ENCODE measurements at regions not wholly inside any gene's neighbourhood (a gene's known extent, or its start where the extent isn't known, plus 50 kb on each side); places are given as distances from the start of the nearest gene placed in this dataset.
"Not testable (repeated sequence)": the region's sequence is repeated elsewhere in the genome, so short reads cannot be mapped to it uniquely, and the experiment has no call there.

GRCh38 chr5:166119506-166119905 is 2171.9 kb upstream of the WWC1 start:
- Histone ChIP-seq H3K36me3 (ENCODE audit: control insufficient read depth, insufficient read depth, low read length) (no peaks in the 10 kb centered on the region), H3K4me1 (ENCODE audit: control insufficient read depth, insufficient read depth, low read length) (no peaks in the 10 kb centered on the region), H3K9me3 (ENCODE audit: control insufficient read depth, insufficient read depth, low read length) (no peaks in the 10 kb centered on the region), H3K4me3 (ENCODE audit: low read length) (no peak overlapping the region), H3K27ac (ENCODE audit: low read length) (no peak overlapping the region), H3K27me3 (ENCODE audit: control insufficient read depth, insufficient read depth, low read length) (no peaks in the 10 kb centered on the region)
- WGBS (ENCODE audit: insufficient coverage, insufficient read length) = 100% methylated on average over 1 of the region's 2 CpGs
- DNase-seq (ENCODE audit: low read depth, low spot score) = no peak

GRCh38 chr5:166123717-166124116 is 2167.7 kb upstream of the WWC1 start:
- WGBS (ENCODE audit: insufficient coverage, insufficient read length) = no CpG with 5 or more reads among the region's 4 CpGs
- no peaks in the 10 kb centered on the region for H3K4me1 ChIP-seq (ENCODE audit: control insufficient read depth, insufficient read depth, low read length)
- no peak for DNase-seq (ENCODE audit: low read depth, low spot score)
- no peak overlapping the region for H3K27ac ChIP-seq (ENCODE audit: low read length)
- no peak overlapping the region for H3K4me3 ChIP-seq (ENCODE audit: low read length)
- H3K27me3 ChIP-seq (ENCODE audit: control insufficient read depth, insufficient read depth, low read length) = no peaks in the 10 kb centered on the region
- H3K36me3 ChIP-seq (ENCODE audit: control insufficient read depth, insufficient read depth, low read length) = no peaks in the 10 kb centered on the region
- H3K9me3 ChIP-seq (ENCODE audit: control insufficient read depth, insufficient read depth, low read length) = no peaks in the 10 kb centered on the region

- WGBS (ENCODE audit: insufficient coverage, insufficient read length) = no CpG with 5 or more reads among the region's 10 CpGs
These were observed 2163.5 kb upstream of the WWC1 start for GRCh38 chr5:166127766-166128570.

DNA sequence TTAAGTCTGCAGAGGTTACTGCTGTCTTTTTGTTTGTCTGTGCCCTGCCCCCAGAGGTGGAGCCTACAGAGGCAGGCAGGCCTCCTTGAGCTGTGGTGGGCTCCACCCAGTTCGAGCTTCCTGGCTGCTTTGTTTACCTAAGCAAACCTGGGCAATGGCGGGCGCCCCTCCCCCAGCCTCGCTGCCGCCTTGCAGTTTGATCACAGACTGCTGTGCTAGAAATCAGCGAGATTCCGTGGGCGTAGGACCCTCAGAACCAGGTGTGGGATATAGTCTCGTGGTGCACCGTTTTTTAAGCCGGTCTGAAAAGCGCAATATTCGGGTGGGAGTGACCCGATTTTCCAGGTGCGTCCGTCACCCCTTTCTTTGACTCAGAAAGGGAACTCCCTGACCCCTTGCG is 2146.3 kb upstream of the WWC1 start:
- not testable (repeated sequence) for H3K4me3 ChIP-seq (ENCODE audit: low read length); H3K4me1 ChIP-seq (ENCODE audit: control insufficient read depth, insufficient read depth, low read length); DNase-seq (ENCODE audit: low read depth, low spot score); H3K27ac ChIP-seq (ENCODE audit: low read length); H3K27me3 ChIP-seq (ENCODE audit: control insufficient read depth, insufficient read depth, low read length); H3K36me3 ChIP-seq (ENCODE audit: control insufficient read depth, insufficient read depth, low read length); H3K9me3 ChIP-seq (ENCODE audit: control insufficient read depth, insufficient read depth, low read length)
- WGBS (ENCODE audit: insufficient coverage, insufficient read length) = no CpG with 5 or more reads among the region's 17 CpGs

More at GRCh38 chr5:166127766-166128570, 2163.5 kb upstream of the WWC1 start:
- H3K36me3 ChIP-seq (ENCODE audit: control insufficient read depth, insufficient read depth, low read length) = no peaks in the 10 kb centered on the region
- no peak overlapping the region for H3K27ac ChIP-seq (ENCODE audit: low read length)
- no peak overlapping the region for H3K4me3 ChIP-seq (ENCODE audit: low read length)
- no peaks in the 10 kb centered on the region for H3K9me3 ChIP-seq (ENCODE audit: control insufficient read depth, insufficient read depth, low read length)
- no peaks in the 10 kb centered on the region for H3K4me1 ChIP-seq (ENCODE audit: control insufficient read depth, insufficient read depth, low read length)
- H3K27me3 ChIP-seq (ENCODE audit: control insufficient read depth, insufficient read depth, low read length) = no peaks in the 10 kb centered on the region
- DNase-seq (ENCODE audit: low read depth, low spot score) = no peak

DNA sequence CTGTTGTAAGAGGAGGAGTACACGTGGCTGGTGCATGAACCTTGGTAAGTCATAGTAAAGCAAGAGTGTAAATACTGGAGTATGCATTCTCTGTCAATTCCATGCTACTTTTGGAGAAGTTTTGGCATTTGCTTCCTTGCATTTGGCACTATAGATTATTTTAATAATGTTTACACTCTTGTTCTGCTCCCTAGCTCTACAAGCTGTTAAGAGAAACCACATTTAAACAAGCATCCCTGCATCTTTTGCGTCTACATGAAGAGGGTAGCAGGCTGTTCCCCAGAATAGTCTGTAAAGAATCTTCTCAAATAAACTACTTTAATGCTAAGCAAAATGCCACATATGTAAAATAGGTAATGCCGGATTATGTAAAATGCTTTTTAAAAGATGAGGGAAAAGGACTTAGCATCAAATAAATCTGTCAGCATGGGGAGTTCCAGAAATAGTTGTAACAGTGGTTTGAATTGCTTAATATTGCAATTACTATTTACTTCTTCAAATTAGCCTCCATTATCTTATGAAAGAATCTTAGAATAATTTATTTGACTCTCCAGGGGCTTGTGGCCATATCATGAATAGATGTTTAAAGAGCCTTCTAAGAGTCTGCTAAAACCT is 2127.3 kb upstream of the WWC1 start:
- Histone ChIP-seq H3K27me3 (ENCODE audit: control insufficient read depth, insufficient read depth, low read length) (no peaks in the 10 kb centered on the region), H3K4me1 (ENCODE audit: control insufficient read depth, insufficient read depth, low read length) (0 out of 2 replicates have a peak, but pooled peaks cover 1% of the 10 kb centered on the region), H3K4me3 (ENCODE audit: low read length) (no peak overlapping the region), H3K27ac (ENCODE audit: low read length) (no peak overlapping the region), H3K36me3 (ENCODE audit: control insufficient read depth, insufficient read depth, low read length) (no peaks in the 10 kb centered on the region), H3K9me3 (ENCODE audit: control insufficient read depth, insufficient read depth, low read length) (no peaks in the 10 kb centered on the region)
- no CpG with 5 or more reads among the region's 3 CpGs for WGBS (ENCODE audit: insufficient coverage, insufficient read length)
- no peak for DNase-seq (ENCODE audit: low read depth, low spot score)

- H3K27ac ChIP-seq (ENCODE audit: low read length) = no peak overlapping the region
- H3K27me3 ChIP-seq (ENCODE audit: control insufficient read depth, insufficient read depth, low read length) = no peaks in the 10 kb centered on the region
- H3K4me3 ChIP-seq (ENCODE audit: low read length) = no peak overlapping the region
- H3K36me3 ChIP-seq (ENCODE audit: control insufficient read depth, insufficient read depth, low read length) = no peaks in the 10 kb centered on the region
- 0 out of 2 replicates have a peak, but pooled peaks cover 1% of the 10 kb centered on the region for H3K4me1 ChIP-seq (ENCODE audit: control insufficient read depth, insufficient read depth, low read length)
- DNase-seq (ENCODE audit: low read depth, low spot score) = peak; percentile 31
- no CpG with 5 or more reads among the region's 4 CpGs for WGBS (ENCODE audit: insufficient coverage, insufficient read length)
- no peaks in the 10 kb centered on the region for H3K9me3 ChIP-seq (ENCODE audit: control insufficient read depth, insufficient read depth, low read length)
These were observed 2125.8 kb upstream of the WWC1 start for GRCh38 chr5:166165596-166165995.

DNA sequence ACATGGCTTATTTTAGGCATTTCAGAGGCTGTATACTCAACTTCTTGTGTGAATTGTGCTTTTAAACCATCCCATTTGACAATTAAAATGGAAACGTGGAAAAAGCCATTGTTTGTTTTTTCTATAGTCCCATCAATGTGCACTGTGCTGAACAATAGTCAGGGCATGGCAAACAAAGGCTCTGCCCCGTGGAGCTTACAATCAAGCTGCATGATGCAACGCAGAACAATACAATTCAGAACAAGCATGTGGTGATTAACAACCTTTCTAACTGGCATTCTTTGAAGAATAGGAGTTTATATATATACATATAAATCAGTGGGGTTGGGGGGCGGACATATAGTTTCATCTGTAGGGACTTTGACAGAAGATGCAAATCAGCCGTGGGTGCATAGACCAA is 2125.4 kb upstream of the WWC1 start:
- no peak for DNase-seq (ENCODE audit: low read depth, low spot score)
- no CpG with 5 or more reads among the region's 5 CpGs for WGBS (ENCODE audit: insufficient coverage, insufficient read length)

DNA sequence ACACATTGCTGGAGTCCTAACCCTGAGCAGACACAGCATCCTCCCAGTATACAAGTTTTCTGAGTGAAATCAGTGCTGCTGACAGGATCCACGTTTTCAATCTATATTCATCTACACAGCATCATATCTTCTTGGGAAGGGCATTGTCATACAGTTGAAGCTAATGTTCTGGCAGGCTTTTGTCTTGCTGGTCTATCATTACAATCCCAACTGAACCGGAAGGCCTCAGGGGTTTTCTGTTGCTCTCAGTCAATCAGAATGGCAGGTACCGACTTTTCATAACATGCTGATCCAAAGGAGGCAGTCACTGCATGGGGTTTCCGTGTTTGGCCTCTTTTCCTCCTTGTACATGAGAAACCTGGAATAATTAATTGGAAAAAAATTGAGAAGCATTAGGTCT is 2118.8 kb upstream of the WWC1 start:
- no peaks in the 10 kb centered on the region for H3K4me1 ChIP-seq (ENCODE audit: control insufficient read depth, insufficient read depth, low read length)
- no peaks in the 10 kb centered on the region for H3K9me3 ChIP-seq (ENCODE audit: control insufficient read depth, insufficient read depth, low read length)
- no CpG with 5 or more reads among the region's 4 CpGs for WGBS (ENCODE audit: insufficient coverage, insufficient read length)
- no peak overlapping the region for H3K4me3 ChIP-seq (ENCODE audit: low read length)
- no peaks in the 10 kb centered on the region for H3K36me3 ChIP-seq (ENCODE audit: control insufficient read depth, insufficient read depth, low read length)
- DNase-seq (ENCODE audit: low read depth, low spot score) = no peak
- no peak overlapping the region for H3K27ac ChIP-seq (ENCODE audit: low read length)
- H3K27me3 ChIP-seq (ENCODE audit: control insufficient read depth, insufficient read depth, low read length) = no peaks in the 10 kb centered on the region

More for the DNA sequence above, 2125.4 kb upstream of the WWC1 start:
- H3K27ac ChIP-seq (ENCODE audit: low read length) = no peak overlapping the region
- no peaks in the 10 kb centered on the region for H3K9me3 ChIP-seq (ENCODE audit: control insufficient read depth, insufficient read depth, low read length)
- no peaks in the 10 kb centered on the region for H3K27me3 ChIP-seq (ENCODE audit: control insufficient read depth, insufficient read depth, low read length)
- H3K4me1 ChIP-seq (ENCODE audit: control insufficient read depth, insufficient read depth, low read length) = 0 out of 2 replicates have a peak, but pooled peaks cover 1% of the 10 kb centered on the region
- H3K36me3 ChIP-seq (ENCODE audit: control insufficient read depth, insufficient read depth, low read length) = no peaks in the 10 kb centered on the region
- no peak overlapping the region for H3K4me3 ChIP-seq (ENCODE audit: low read length)

DNA sequence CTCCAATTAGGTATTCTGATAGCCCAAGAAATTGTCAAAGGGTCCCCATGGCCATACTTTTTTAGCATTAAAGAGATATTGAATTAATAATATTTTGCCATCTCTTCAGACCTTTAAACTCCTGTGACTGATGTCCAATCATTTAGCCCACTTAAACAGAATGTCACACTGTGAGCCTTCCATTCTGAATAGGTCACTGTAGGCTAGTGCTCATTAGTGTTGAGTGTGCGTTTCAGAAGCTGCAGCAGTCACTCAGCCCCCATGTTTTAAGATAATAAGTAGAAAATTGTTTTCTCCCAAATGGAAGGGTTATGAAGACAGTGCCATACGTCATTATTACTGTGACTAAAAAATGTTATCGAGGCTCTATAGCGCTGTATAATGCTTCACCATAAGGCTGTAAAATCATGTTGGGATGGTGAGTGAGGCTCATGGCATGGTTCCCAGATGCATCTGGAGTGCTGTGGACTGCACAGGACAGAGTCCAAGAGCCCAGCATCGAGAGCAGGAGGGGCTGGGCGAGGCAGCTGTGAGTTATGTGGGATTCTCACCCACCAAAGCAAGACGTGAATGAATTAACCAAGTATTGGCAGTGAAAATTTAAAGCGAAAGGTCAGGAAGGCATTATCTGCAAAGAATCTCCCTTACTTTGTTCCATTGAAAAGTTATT is 2112.9 kb upstream of the WWC1 start:
- Histone ChIP-seq H3K9me3 (ENCODE audit: control insufficient read depth, insufficient read depth, low read length) (no peaks in the 10 kb centered on the region), H3K27ac (ENCODE audit: low read length) (no peak overlapping the region), H3K4me3 (ENCODE audit: low read length) (no peak overlapping the region), H3K36me3 (ENCODE audit: control insufficient read depth, insufficient read depth, low read length) (no peaks in the 10 kb centered on the region), H3K27me3 (ENCODE audit: control insufficient read depth, insufficient read depth, low read length) (no peaks in the 10 kb centered on the region), H3K4me1 (ENCODE audit: control insufficient read depth, insufficient read depth, low read length) (no peaks in the 10 kb centered on the region)
- no CpG with 5 or more reads among the region's 8 CpGs for WGBS (ENCODE audit: insufficient coverage, insufficient read length)
- no peak for DNase-seq (ENCODE audit: low read depth, low spot score)

GRCh38 chr5:166185185-166185584 is 2106.3 kb upstream of the WWC1 start:
- Histone ChIP-seq H3K36me3 (ENCODE audit: control insufficient read depth, insufficient read depth, low read length) (no peaks in the 10 kb centered on the region), H3K27me3 (ENCODE audit: control insufficient read depth, insufficient read depth, low read length) (no peaks in the 10 kb centered on the region), H3K9me3 (ENCODE audit: control insufficient read depth, insufficient read depth, low read length) (no peaks in the 10 kb centered on the region), H3K4me1 (ENCODE audit: control insufficient read depth, insufficient read depth, low read length) (no peaks in the 10 kb centered on the region), H3K27ac (ENCODE audit: low read length) (no peak overlapping the region), H3K4me3 (ENCODE audit: low read length) (no peak overlapping the region)
- DNase-seq (ENCODE audit: low read depth, low spot score) = no peak
- no CpG with 5 or more reads among the region's 10 CpGs for WGBS (ENCODE audit: insufficient coverage, insufficient read length)
